K562 (cell line): ENCODE measurements at regions not wholly inside any gene's neighbourhood (a gene's known extent, or its start where the extent isn't known, plus 50 kb on each side); places are given as distances from the start of the nearest gene placed in this dataset.

Experiments used
- ATAC-seq: fragments of 200-7000 bp; cut with Tn5 transposase; 3 replicates; pipeline ENCODE4 v1.9.1; 2020; ENCODE audit warnings: moderate library complexity
- BruUV-seq: library from RNA; stranded (reverse); fragments of 400-500 nt; replicated peaks from 2 replicates; lab custom pipeline; 2021; lab: Mats Ljungman, UMichigan
- CTCF ChIA-PET: fragments of 300-600 bp; formaldehyde crosslinking; extraction: SDS; loops from one replicate; lab custom pipeline; 2021; ENCODE audit warnings: low intra/inter-chr PET ratio; lab: Yijun Ruan, JAX
- POLR2A ChIA-PET: fragments of 300-600, 350-650 bp; sonication (Branson Sonifier 250); formaldehyde crosslinking; extraction: SDS; loops from one replicate; lab custom pipeline; 2021; ENCODE audit warnings: antibody characterized with exemption, inconsistent platforms; lab: Yijun Ruan, JAX
- DNase-seq, 4 experiments: peaks; one replicate each; pipeline versions ENCODE4 v3.0.0 to v3.0.0-alpha.2; 2011 to 2018; ENCODE audit warnings: low spot score in 3 of 4, mixed read lengths in 3 of 4; ENCODE audit errors: extremely low read depth in 1 of 4
- FAIRE-seq: peaks from 2 replicates; lab custom pipeline; 2011; peaks lifted over from hg19 to GRCh38; lab: Jason Lieb, UNC
- H2AFZ ChIP-seq: 2 replicates; pipeline ENCODE4 v1.6.0; 2011; ENCODE audit warnings: low read depth, low read length, control low read depth, inconsistent platforms
- H3K27ac ChIP-seq: fragments of 200-600 bp; 3 replicates; pipeline ENCODE4 v1.8.0; 2011; ENCODE audit warnings: low read depth, mild to moderate bottlenecking, control low read depth, inconsistent platforms, low read length, moderate library complexity, mixed read lengths; ENCODE audit errors: extremely low read depth
- H3K27me3 ChIP-seq, 2 experiments: fragments of 300-600 bp in 1 of 2; 2 replicates in 1 of 2; 3 replicates in 1 of 2; pipeline versions ENCODE4 v1.6.0 to v1.8.0; 2011; ENCODE audit warnings: inconsistent platforms in 2 of 2, low read length in 2 of 2, mild to moderate bottlenecking in 1 of 2, mixed read lengths in 1 of 2, moderate library complexity in 1 of 2; ENCODE audit not compliant: control insufficient read depth in 2 of 2, insufficient read depth in 2 of 2
- H3K36me3 ChIP-seq: fragments of 300-600 bp; 3 replicates; pipeline ENCODE4 v1.8.0; 2011; ENCODE audit warnings: mild to moderate bottlenecking, low read length, inconsistent platforms; ENCODE audit not compliant: control insufficient read depth, insufficient read depth
- H3K4me1 ChIP-seq, 2 experiments: fragments of 200-600 bp in 1 of 2; replicated peaks in 1 of 2; 2 replicates in 1 of 2; 3 replicates in 1 of 2; pipeline versions ENCODE4 v1.5.1 to v1.8.0; 2011; ENCODE audit warnings: inconsistent platforms in 2 of 2, low read length in 2 of 2, mild to moderate bottlenecking in 1 of 2, mixed read lengths in 1 of 2, moderate library complexity in 1 of 2; ENCODE audit not compliant: control insufficient read depth in 2 of 2, insufficient read depth in 2 of 2
- H3K4me2 ChIP-seq: 2 replicates; pipeline ENCODE4 v1.6.1; 2011; ENCODE audit warnings: low read length, control low read depth, inconsistent platforms, mixed read lengths; ENCODE audit not compliant: insufficient read depth
- H3K4me3 ChIP-seq: fragments of 200-600 bp; sonication (generic), shearing (Covaris generic); 2 replicates; pipeline ENCODE4 v1.5.1; 2016; ENCODE audit warnings: control low read depth, inconsistent platforms
- H3K79me2 ChIP-seq: fragments of 200-600 bp; 3 replicates; pipeline ENCODE4 v1.8.0; 2011; ENCODE audit warnings: low read length, inconsistent platforms; ENCODE audit not compliant: control insufficient read depth, insufficient read depth
- H3K9ac ChIP-seq, 2 experiments: 2 replicates each; pipeline versions ENCODE4 v1.6.0 to v1.6.1; 2011; ENCODE audit warnings: low read depth in 2 of 2, low read length in 2 of 2, control low read depth in 1 of 2, inconsistent platforms in 1 of 2, mild to moderate bottlenecking in 1 of 2, mixed read lengths in 1 of 2; ENCODE audit not compliant: insufficient read depth in 1 of 2
- H3K9me1 ChIP-seq: one replicate; pipeline ENCODE4 v1.6.0; 2011; ENCODE audit warnings: inconsistent platforms, mild to moderate bottlenecking, low read length, moderate library complexity; ENCODE audit not compliant: control insufficient read depth, insufficient read depth
- H3K9me3 ChIP-seq: replicated peaks from 2 replicates; pipeline ENCODE4 v1.5.1; 2011; ENCODE audit warnings: low read depth, low read length, inconsistent platforms; ENCODE audit not compliant: control insufficient read depth, insufficient read depth
- H4K20me1 ChIP-seq: replicated peaks from 2 replicates; pipeline ENCODE4 v1.6.1; 2011; ENCODE audit warnings: low read length, inconsistent platforms, mixed read lengths; ENCODE audit not compliant: control insufficient read depth, insufficient read depth
- BMI1 ChIP-seq: fragments of 150-350 bp; IDR thresholded peaks from 2 replicates; pipeline ENCODE4 v1.6.1; 2014; ENCODE audit warnings: low read length
- E4F1 ChIP-seq: fragments of 250-450 bp; sonication (Bioruptor Pico); IDR thresholded peaks from 2 replicates; pipeline ENCODE4 v1.5.0; 2021; ENCODE audit warnings: mild to moderate bottlenecking, borderline replicate concordance
- ESRRB ChIP-seq: fragments of 250-450 bp; sonication (Bioruptor Pico); IDR thresholded peaks from 2 replicates; pipeline ENCODE4 v1.5.0; 2020; ENCODE audit warnings: mild to moderate bottlenecking, moderate library complexity, borderline replicate concordance
- ETS2 ChIP-seq: IDR thresholded peaks from 2 replicates; pipeline ENCODE4 v1.6.1; 2016; ENCODE audit warnings: borderline replicate concordance, missing genetic modification characterization, mild to moderate bottlenecking, moderate library complexity, missing compliant biosample characterization; ENCODE audit not compliant: poor library complexity, severe bottlenecking
- HDAC2 ChIP-seq: fragments of 450-650 bp; IDR thresholded peaks from 2 replicates; pipeline ENCODE4 v1.6.1; 2016; ENCODE audit warnings: mild to moderate bottlenecking
- HINFP ChIP-seq: fragments of 450-650 bp; conservative IDR thresholded peaks from 2 replicates; pipeline ENCODE4 v1.6.1; 2016; ENCODE audit warnings: missing genetic modification characterization, low read depth, mild to moderate bottlenecking, control low read depth, missing compliant biosample characterization
- NFXL1 ChIP-seq: fragments of 450-650 bp; formaldehyde crosslinking; IDR thresholded peaks from 2 replicates; pipeline ENCODE4 v1.4.0; 2021; ENCODE audit warnings: mild to moderate bottlenecking
- RBM34 ChIP-seq: fragments of 200-400 bp; formaldehyde crosslinking; IDR thresholded peaks from 2 replicates; pipeline ENCODE4 v1.6.1; 2018; ENCODE audit warnings: low read length, borderline replicate concordance; ENCODE audit not compliant: insufficient read depth
- TARDBP ChIP-seq: fragments of 450-650 bp; IDR thresholded peaks from 2 replicates; pipeline ENCODE4 v1.6.1; 2016
- TFAM ChIP-seq: fragments of 250-450 bp; sonication (Bioruptor Pico); conservative IDR thresholded peaks from 2 replicates; pipeline ENCODE4 v1.5.0; 2021; ENCODE audit warnings: mild to moderate bottlenecking, moderate library complexity
- ZNF445 ChIP-seq: fragments of 250-450 bp; sonication (Bioruptor Pico); IDR thresholded peaks from 2 replicates; pipeline ENCODE4 v1.4.0; 2020; ENCODE audit warnings: low read depth, mild to moderate bottlenecking, moderate library complexity
- WGBS: fragments of 100-300 bp; shearing (Covaris generic); methylation state at CpG from one replicate; pipeline ENCODE4 v1.1.6; 2016; ENCODE audit warnings: low coverage, mixed read lengths; ENCODE audit not compliant: insufficient coverage; ENCODE audit errors: missing lambda C conversion rate; 5-methylcytosine and 5-hydroxymethylcytosine counted together
- in situ Hi-C: fragments of 300-500 bp; cut with MboI; formaldehyde crosslinking; loops from 4 replicates; pipeline ENCODE4 v1.15.0; 2018; ENCODE audit warnings: inconsistent platforms, mixed read lengths
- intact Hi-C: fragments of 100-400 bp; cut with micrococcal nuclease; formaldehyde crosslinking; loops from 2 replicates; pipeline ENCODE4 v1.14.2; 2022
- TF ChIP-seq, protein P1 (sequence below): sonication (generic); formaldehyde crosslinking; IDR thresholded peaks from 2 replicates; pipeline ENCODE4 v1.8.1; 2023; ENCODE audit warnings: mild to moderate bottlenecking, missing genetic modification reagents, moderate library complexity
- TF ChIP-seq, protein P2 (sequence below): fragments of 250-450 bp; sonication (Bioruptor Pico); IDR thresholded peaks from 2 replicates; pipeline ENCODE4 v1.4.0; 2020; ENCODE audit warnings: mild to moderate bottlenecking, moderate library complexity

DNA sequence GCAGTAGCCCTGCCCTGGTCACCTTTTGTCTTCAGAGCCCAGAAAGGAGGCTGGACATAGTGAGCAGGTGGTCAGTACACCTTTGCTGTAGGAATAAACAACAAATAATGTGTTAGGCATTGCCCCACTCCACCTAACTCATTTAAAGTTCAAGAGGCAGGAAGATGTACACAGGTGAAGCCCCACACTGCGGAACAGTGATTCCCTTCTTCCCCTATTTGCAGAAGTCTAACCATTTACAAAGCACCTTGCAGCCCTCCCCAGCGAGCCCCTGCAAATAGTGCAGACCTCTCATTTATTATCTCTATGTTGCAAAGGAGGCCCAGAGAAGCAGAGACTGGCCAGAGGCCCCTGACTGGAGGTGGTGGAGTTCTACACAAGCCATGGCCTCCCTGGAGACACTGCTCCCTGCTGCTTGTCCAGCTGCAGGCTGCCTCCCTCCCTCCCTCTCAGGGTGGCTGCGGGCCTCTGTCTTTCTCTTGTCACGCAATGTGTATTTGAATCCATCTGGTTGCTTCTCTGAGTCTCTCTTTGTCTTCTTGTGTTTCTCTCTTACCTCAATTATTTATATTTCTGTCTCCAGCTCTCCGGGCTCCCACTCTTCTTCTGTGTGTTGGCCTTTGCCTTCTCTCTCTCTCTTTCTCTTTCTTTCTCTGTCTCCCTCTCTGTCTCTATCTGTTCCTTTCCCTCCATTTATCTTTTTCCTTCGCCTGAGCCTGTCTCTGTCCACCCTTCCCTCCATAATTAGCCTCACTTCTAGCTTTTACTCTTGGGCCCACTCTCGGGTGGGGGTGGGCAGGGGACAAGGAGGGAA is 59.1 kb upstream of the PRDM11 start:
- DNase-seq, result no peak
- CTCF ChIA-PET, result no interaction called here
- POLR2A ChIA-PET, result no interaction called here
- Histone ChIP-seq H3K4me2 (no peak overlapping the region), H4K20me1 (no peaks in the 10 kb centered on the region), H3K27me3 (peaks cover 0 to 17% of the 10 kb centered on the region in 2 experiments; a peak in 2 of 5 replicates), H3K27ac (no peak overlapping the region), H3K4me3 (no peak overlapping the region), H3K9me3 (no peaks in the 10 kb centered on the region), H3K4me1 (no peaks in the 10 kb centered on the region), H3K36me3 (no peaks in the 10 kb centered on the region), H3K9ac (no peak overlapping the region), H3K9me1 (no peaks in the 10 kb centered on the region), H3K79me2 (no peaks in the 10 kb centered on the region), H2AFZ (no peak overlapping the region)
- 2% methylated on average over 7 of the region's 7 CpGs for WGBS
- ATAC-seq, result no peak
- intact Hi-C loops (no loop called here), in situ Hi-C loops (no loop called here)
- no TSS peak for BruUV-seq
- no peak for FAIRE-seq
- TF ChIP-seq TFAM (no peak), E4F1 (no peak), HINFP (tag) (no peak), TARDBP (no peak), ZNF445 (no peak), ETS2 (tag) (no peak), HDAC2 (no peak), ESRRB (CRISPR knock-in tag) (no peak), RBM34 (no peak), NFXL1 (CRISPR knock-in tag) (no peak), BMI1 (no peak)
- TF ChIP-seq, protein P1, sequence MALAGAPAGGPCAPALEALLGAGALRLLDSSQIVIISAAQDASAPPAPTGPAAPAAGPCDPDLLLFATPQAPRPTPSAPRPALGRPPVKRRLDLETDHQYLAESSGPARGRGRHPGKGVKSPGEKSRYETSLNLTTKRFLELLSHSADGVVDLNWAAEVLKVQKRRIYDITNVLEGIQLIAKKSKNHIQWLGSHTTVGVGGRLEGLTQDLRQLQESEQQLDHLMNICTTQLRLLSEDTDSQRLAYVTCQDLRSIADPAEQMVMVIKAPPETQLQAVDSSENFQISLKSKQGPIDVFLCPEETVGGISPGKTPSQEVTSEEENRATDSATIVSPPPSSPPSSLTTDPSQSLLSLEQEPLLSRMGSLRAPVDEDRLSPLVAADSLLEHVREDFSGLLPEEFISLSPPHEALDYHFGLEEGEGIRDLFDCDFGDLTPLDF (CRISPR knock-in tag), result no peak
- TF ChIP-seq, protein P2, sequence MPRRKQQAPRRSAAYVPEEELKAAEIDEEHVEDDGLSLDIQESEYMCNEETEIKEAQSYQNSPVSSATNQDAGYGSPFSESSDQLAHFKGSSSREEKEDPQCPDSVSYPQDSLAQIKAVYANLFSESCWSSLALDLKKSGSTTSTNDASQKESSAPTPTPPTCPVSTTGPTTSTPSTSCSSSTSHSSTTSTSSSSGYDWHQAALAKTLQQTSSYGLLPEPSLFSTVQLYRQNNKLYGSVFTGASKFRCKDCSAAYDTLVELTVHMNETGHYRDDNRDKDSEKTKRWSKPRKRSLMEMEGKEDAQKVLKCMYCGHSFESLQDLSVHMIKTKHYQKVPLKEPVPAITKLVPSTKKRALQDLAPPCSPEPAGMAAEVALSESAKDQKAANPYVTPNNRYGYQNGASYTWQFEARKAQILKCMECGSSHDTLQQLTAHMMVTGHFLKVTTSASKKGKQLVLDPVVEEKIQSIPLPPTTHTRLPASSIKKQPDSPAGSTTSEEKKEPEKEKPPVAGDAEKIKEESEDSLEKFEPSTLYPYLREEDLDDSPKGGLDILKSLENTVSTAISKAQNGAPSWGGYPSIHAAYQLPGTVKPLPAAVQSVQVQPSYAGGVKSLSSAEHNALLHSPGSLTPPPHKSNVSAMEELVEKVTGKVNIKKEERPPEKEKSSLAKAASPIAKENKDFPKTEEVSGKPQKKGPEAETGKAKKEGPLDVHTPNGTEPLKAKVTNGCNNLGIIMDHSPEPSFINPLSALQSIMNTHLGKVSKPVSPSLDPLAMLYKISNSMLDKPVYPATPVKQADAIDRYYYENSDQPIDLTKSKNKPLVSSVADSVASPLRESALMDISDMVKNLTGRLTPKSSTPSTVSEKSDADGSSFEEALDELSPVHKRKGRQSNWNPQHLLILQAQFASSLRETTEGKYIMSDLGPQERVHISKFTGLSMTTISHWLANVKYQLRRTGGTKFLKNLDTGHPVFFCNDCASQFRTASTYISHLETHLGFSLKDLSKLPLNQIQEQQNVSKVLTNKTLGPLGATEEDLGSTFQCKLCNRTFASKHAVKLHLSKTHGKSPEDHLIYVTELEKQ (CRISPR knock-in tag), result no peak
